NCI-H526 (cell line): ENCODE measurements at regions not wholly inside any gene's neighbourhood (a gene's known extent, or its start where the extent isn't known, plus 50 kb on each side); places are given as distances from the start of the nearest gene placed in this dataset.

Source experiments
- DNase-seq, 2 experiments: peaks; one replicate each; lab custom pipeline; 2025; lab: John Stamatoyannopoulos, UW

- DNase-seq, result no peak
Measured at GRCh38 chr11:109972939-109973338, 120.3 kb upstream of the ZC3H12C start.

GRCh38 chr11:109973486-109973885, 119.7 kb upstream of the ZC3H12C start:
- DNase-seq, result no peak

GRCh38 chr11:109974523-109974922, 118.7 kb upstream of the ZC3H12C start:
- DNase-seq, result no peak

- DNase-seq, result no peak
Measured at GRCh38 chr11:109978895-109979294, 114.3 kb upstream of the ZC3H12C start.

- no peak for DNase-seq
Measured at GRCh38 chr11:109981031-109981636, 112.1 kb upstream of the ZC3H12C start.

- no peak for DNase-seq
Measured at GRCh38 chr11:109983358-109983757, 109.8 kb upstream of the ZC3H12C start.

GRCh38 chr11:109984634-109985289, 108.4 kb upstream of the ZC3H12C start:
- no peak for DNase-seq

GRCh38 chr11:109986488-109986887, 106.7 kb upstream of the ZC3H12C start:
- no peak for DNase-seq

- no peak for DNase-seq
Measured at GRCh38 chr11:109991835-109992234, 101.4 kb upstream of the ZC3H12C start.

- DNase-seq, result no peak
Measured at GRCh38 chr11:109993786-109994185, 99.4 kb upstream of the ZC3H12C start.

GRCh38 chr11:109994907-109995306, 98.3 kb upstream of the ZC3H12C start:
- DNase-seq, result no peak

GRCh38 chr11:109996060-109996459, 97.1 kb upstream of the ZC3H12C start:
- DNase-seq, result no peak

- DNase-seq, result no peak
Measured at GRCh38 chr11:109998921-109999320, 94.3 kb upstream of the ZC3H12C start.

GRCh38 chr11:110000031-110000502, 93.1 kb upstream of the ZC3H12C start:
- no peak for DNase-seq

GRCh38 chr11:110000850-110001249, 92.3 kb upstream of the ZC3H12C start:
- no peak for DNase-seq

GRCh38 chr11:110003426-110003825, 89.8 kb upstream of the ZC3H12C start:
- DNase-seq, result peak; percentile 48 to 57

- DNase-seq, result no peak
Measured at GRCh38 chr11:110011595-110011994, 81.6 kb upstream of the ZC3H12C start.

GRCh38 chr11:110015695-110016094, 77.5 kb upstream of the ZC3H12C start:
- DNase-seq, result no peak

- no peak for DNase-seq
Measured at GRCh38 chr11:110019675-110020074, 73.5 kb upstream of the ZC3H12C start.

- no peak for DNase-seq
Measured at GRCh38 chr11:110022548-110022947, 70.6 kb upstream of the ZC3H12C start.

GRCh38 chr11:110023711-110024110, 69.5 kb upstream of the ZC3H12C start:
- DNase-seq, result no peak

GRCh38 chr11:110026858-110027626, 66.2 kb upstream of the ZC3H12C start:
- peak; percentile 97 to 99 for DNase-seq
